H9 (cell line): ENCODE measurements at regions not wholly inside any gene's neighbourhood (a gene's known extent, or its start where the extent isn't known, plus 50 kb on each side); places are given as distances from the start of the nearest gene placed in this dataset.

ENCODE experiments used
- DNase-seq: peaks from one replicate; pipeline ENCODE4 v3.0.0-alpha.2; 2017
- H2AFZ ChIP-seq: one replicate; pipeline ENCODE4 v1.6.1; 2013; ENCODE audit warnings: mild to moderate bottlenecking, low read length, control low read depth, moderate library complexity
- H2AK5ac ChIP-seq: 2 replicates; pipeline ENCODE4 v1.6.1; 2013; ENCODE audit warnings: low read length, control low read depth, mixed read lengths; ENCODE audit not compliant: insufficient read length
- H2BK120ac ChIP-seq: one replicate; pipeline ENCODE4 v1.6.1; 2013; ENCODE audit warnings: low read depth, mild to moderate bottlenecking, low read length, control low read depth, inconsistent platforms; ENCODE audit not compliant: poor library complexity, severe bottlenecking
- H2BK12ac ChIP-seq: 2 replicates; pipeline ENCODE4 v1.6.1; 2013; ENCODE audit warnings: low read length, control low read depth, mixed read lengths, low read depth; ENCODE audit not compliant: insufficient read length
- H2BK15ac ChIP-seq: 2 replicates; pipeline ENCODE4 v1.6.1; 2013; ENCODE audit warnings: low read depth, low read length, control low read depth
- H2BK20ac ChIP-seq: one replicate; pipeline ENCODE4 v1.6.1; 2013; ENCODE audit warnings: low read depth, mild to moderate bottlenecking, low read length, control low read depth, inconsistent platforms; ENCODE audit not compliant: poor library complexity, severe bottlenecking
- H2BK5ac ChIP-seq: 2 replicates; pipeline ENCODE4 v1.6.1; 2013; ENCODE audit warnings: low read length, control low read depth, mixed read lengths; ENCODE audit not compliant: insufficient read length
- H3K14ac ChIP-seq: 2 replicates; pipeline ENCODE4 v1.6.1; 2013; ENCODE audit warnings: low read length, control low read depth; ENCODE audit not compliant: insufficient read depth
- H3K18ac ChIP-seq: 2 replicates; pipeline ENCODE4 v1.6.1; 2013; ENCODE audit warnings: low read depth, mild to moderate bottlenecking, mixed read lengths, low read length, control low read depth; ENCODE audit not compliant: insufficient read length
- H3K23ac ChIP-seq: 2 replicates; pipeline ENCODE4 v1.6.1; 2013; ENCODE audit warnings: low read length, control low read depth, mixed read lengths, low read depth; ENCODE audit not compliant: insufficient read length
- H3K23me2 ChIP-seq: 2 replicates; pipeline ENCODE4 v1.6.1; 2013; ENCODE audit warnings: low read depth, mild to moderate bottlenecking, mixed read lengths, low read length, control low read depth; ENCODE audit not compliant: insufficient read length, poor library complexity, severe bottlenecking
- H3K27ac ChIP-seq: 2 replicates; pipeline ENCODE4 v1.5.1; 2013; ENCODE audit warnings: low read length, control low read depth, mixed read lengths, low read depth; ENCODE audit not compliant: insufficient read length
- H3K27me3 ChIP-seq: 2 replicates; pipeline ENCODE4 v1.6.1; 2013; ENCODE audit warnings: low read length, control low read depth, inconsistent platforms; ENCODE audit not compliant: insufficient read depth
- H3K4ac ChIP-seq: 2 replicates; pipeline ENCODE4 v1.6.1; 2013; ENCODE audit warnings: low read depth, mild to moderate bottlenecking, control low read depth, inconsistent platforms, low read length, moderate library complexity
- H3K4me1 ChIP-seq: 2 replicates; pipeline ENCODE4 v1.6.1; 2013; ENCODE audit warnings: low read length, control low read depth, inconsistent platforms; ENCODE audit not compliant: insufficient read depth
- H3K4me2 ChIP-seq: 2 replicates; pipeline ENCODE4 v1.6.1; 2013; ENCODE audit warnings: low read length, control low read depth, mixed read lengths; ENCODE audit not compliant: insufficient read length, insufficient read depth
- H3K56ac ChIP-seq: 2 replicates; pipeline ENCODE4 v1.6.1; 2013; ENCODE audit warnings: low read depth, mild to moderate bottlenecking, mixed read lengths, low read length, control low read depth; ENCODE audit not compliant: insufficient read length
- H3K79me1 ChIP-seq: 2 replicates; pipeline ENCODE4 v1.6.1; 2013; ENCODE audit warnings: low read depth, mild to moderate bottlenecking, moderate library complexity, low read length, control low read depth, inconsistent platforms; ENCODE audit not compliant: insufficient read depth, poor library complexity, severe bottlenecking
- H3K79me2 ChIP-seq: 2 replicates; pipeline ENCODE4 v1.6.1; 2013; ENCODE audit warnings: low read length, control low read depth, inconsistent platforms; ENCODE audit not compliant: insufficient read depth
- H3K9ac ChIP-seq: 2 replicates; pipeline ENCODE4 v1.6.1; 2013; ENCODE audit warnings: low read length, control low read depth, mixed read lengths; ENCODE audit not compliant: insufficient read length; ENCODE audit errors: extremely low read depth
- H3K9me3 ChIP-seq: one replicate; pipeline ENCODE4 v1.6.1; 2013; ENCODE audit warnings: low read depth, low read length, inconsistent platforms; ENCODE audit not compliant: control insufficient read depth
- H3T11ph ChIP-seq: one replicate; pipeline ENCODE4 v1.6.1; 2013; ENCODE audit warnings: mild to moderate bottlenecking, low read length, control low read depth, inconsistent platforms
- H4K20me1 ChIP-seq: one replicate; pipeline ENCODE4 v1.6.1; 2013; ENCODE audit not compliant: control insufficient read depth, insufficient read length, insufficient read depth
- H4K5ac ChIP-seq: 2 replicates; pipeline ENCODE4 v1.6.1; 2013; ENCODE audit warnings: low read depth, mild to moderate bottlenecking, mixed read lengths, low read length, control low read depth; ENCODE audit not compliant: insufficient read length
- H4K8ac ChIP-seq: replicated peaks from 2 replicates; pipeline ENCODE4 v1.6.1; 2013; ENCODE audit warnings: low read length, control low read depth, mixed read lengths, low read depth; ENCODE audit not compliant: insufficient read length
- H4K91ac ChIP-seq: 2 replicates; pipeline ENCODE4 v1.6.1; 2013; ENCODE audit warnings: low read depth, mild to moderate bottlenecking, moderate library complexity, mixed read lengths, low read length, control low read depth; ENCODE audit not compliant: insufficient read length
- H3K27ac Mint-ChIP-seq, 3 experiments: 2 replicates in 2 of 3; 3 replicates in 1 of 3; pipeline ENCODE4 v1.8.0; 2020 to 2021; ENCODE audit warnings: mixed read lengths in 3 of 3, mild to moderate bottlenecking in 1 of 3, moderate library complexity in 1 of 3
- H3K27me3 Mint-ChIP-seq: 2 replicates; pipeline ENCODE4 v1.8.0; 2021; ENCODE audit warnings: low read depth, mild to moderate bottlenecking, moderate library complexity, mixed read lengths
- H3K36me3 Mint-ChIP-seq, 3 experiments: 2 replicates in 2 of 3; 3 replicates in 1 of 3; pipeline ENCODE4 v1.8.0; 2020 to 2021; ENCODE audit warnings: low read depth in 3 of 3, mixed read lengths in 3 of 3; ENCODE audit not compliant: insufficient read depth in 1 of 3
- H3K4me1 Mint-ChIP-seq, 2 experiments: 2 replicates each; pipeline ENCODE4 v1.8.0; 2020; ENCODE audit warnings: mixed read lengths in 2 of 2
- H3K4me3 Mint-ChIP-seq, 2 experiments: 2 replicates in 1 of 2; 3 replicates in 1 of 2; pipeline ENCODE4 v1.8.0; 2020 to 2021; ENCODE audit warnings: mild to moderate bottlenecking in 2 of 2, mixed read lengths in 2 of 2, moderate library complexity in 1 of 2
- H3K9me3 Mint-ChIP-seq, 2 experiments: 2 replicates in 1 of 2; 3 replicates in 1 of 2; pipeline ENCODE4 v1.8.0; 2020; ENCODE audit warnings: mild to moderate bottlenecking in 2 of 2, mixed read lengths in 2 of 2, moderate library complexity in 1 of 2
- WGBS: extraction: QIAGEN DNeasy Blood & Tissue Kit; methylation state at CpG from one replicate; pipeline ENCODE4 v1.1.7; 2013; ENCODE audit warnings: missing lambda C conversion rate, low lambda C conversion rate, mixed read lengths; ENCODE audit not compliant: insufficient read length; ENCODE audit errors: extremely low coverage; 5-methylcytosine and 5-hydroxymethylcytosine counted together
- TF ChIP-seq, protein P1 (sequence below): fragments of 200-600 bp; sonication (generic); conservative IDR thresholded peaks from 3 replicates; pipeline ENCODE4 v1.8.0; 2021; ENCODE audit warnings: antibody characterized with exemption, mild to moderate bottlenecking

DNA sequence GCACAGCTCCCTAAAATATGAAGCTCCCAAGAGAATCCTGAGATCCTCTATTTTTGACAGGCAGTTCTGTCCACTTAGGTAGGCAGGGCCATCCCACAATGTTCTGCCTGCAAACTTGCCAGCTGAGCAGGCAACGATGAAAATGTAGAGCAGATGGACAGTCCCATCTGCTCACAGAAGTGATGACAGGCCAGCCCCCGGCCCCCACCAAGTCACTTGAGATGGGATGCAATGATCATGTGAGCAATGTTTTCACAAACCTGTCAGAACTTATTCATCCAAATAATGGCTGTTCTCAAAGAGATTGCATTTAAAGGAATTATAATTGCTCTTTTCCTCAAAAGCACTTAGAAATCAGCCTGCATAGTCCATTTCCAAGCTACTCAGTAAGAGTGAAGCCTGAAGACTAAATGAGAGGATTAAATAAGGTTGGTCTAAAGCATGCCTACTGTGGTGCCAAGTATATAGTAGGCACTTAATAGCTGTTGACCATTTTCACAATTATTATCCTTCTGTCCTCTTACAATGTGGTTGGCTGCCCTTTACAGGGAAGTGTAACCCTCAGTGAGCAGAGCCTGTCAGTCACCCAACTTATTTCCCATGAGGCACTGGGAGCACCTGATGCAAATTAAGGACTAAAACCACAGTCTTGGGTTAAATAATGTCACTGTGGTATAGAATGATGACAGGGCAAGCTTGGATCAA is 301.2 kb downstream of the FGFR2 start:
- Histone ChIP-seq H2BK15ac (no peak overlapping the region), H4K5ac (no peak overlapping the region), H3K23me2 (no peaks in the 10 kb centered on the region), H3K14ac (no peak overlapping the region), H3K56ac (no peak overlapping the region), H2BK20ac (no peak overlapping the region), H2BK120ac (no peak overlapping the region), H4K20me1 (no peaks in the 10 kb centered on the region), H3K4me1 (no peaks in the 10 kb centered on the region), H3K4ac (no peak overlapping the region), H2BK5ac (no peak overlapping the region), H3K27ac (no peak overlapping the region), H3K4me2 (no peak overlapping the region), H3K9ac (no peak overlapping the region), H3T11ph (no peak overlapping the region), H3K18ac (no peak overlapping the region), H4K8ac (no peak overlapping the region), H3K27me3 (no peaks in the 10 kb centered on the region; the same call in 1 of the 2 replicates), H2AFZ (no peak overlapping the region), H4K91ac (no peak overlapping the region), H2AK5ac (no peak overlapping the region), H3K79me2 (no peaks in the 10 kb centered on the region), H2BK12ac (no peak overlapping the region), H3K9me3 (no peaks in the 10 kb centered on the region), H3K79me1 (no peaks in the 10 kb centered on the region), H3K23ac (no peak overlapping the region)
- WGBS: no CpG with 5 or more reads among the region's 2 CpGs
- TF ChIP-seq, protein P1, sequence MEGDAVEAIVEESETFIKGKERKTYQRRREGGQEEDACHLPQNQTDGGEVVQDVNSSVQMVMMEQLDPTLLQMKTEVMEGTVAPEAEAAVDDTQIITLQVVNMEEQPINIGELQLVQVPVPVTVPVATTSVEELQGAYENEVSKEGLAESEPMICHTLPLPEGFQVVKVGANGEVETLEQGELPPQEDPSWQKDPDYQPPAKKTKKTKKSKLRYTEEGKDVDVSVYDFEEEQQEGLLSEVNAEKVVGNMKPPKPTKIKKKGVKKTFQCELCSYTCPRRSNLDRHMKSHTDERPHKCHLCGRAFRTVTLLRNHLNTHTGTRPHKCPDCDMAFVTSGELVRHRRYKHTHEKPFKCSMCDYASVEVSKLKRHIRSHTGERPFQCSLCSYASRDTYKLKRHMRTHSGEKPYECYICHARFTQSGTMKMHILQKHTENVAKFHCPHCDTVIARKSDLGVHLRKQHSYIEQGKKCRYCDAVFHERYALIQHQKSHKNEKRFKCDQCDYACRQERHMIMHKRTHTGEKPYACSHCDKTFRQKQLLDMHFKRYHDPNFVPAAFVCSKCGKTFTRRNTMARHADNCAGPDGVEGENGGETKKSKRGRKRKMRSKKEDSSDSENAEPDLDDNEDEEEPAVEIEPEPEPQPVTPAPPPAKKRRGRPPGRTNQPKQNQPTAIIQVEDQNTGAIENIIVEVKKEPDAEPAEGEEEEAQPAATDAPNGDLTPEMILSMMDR: no peak
- no peak for DNase-seq
- Mint-ChIP-seq H3K4me3 (no peak overlapping the region), H3K4me1 (peaks cover 2 to 3% of the 10 kb centered on the region in 2 experiments; a peak in 3 of 4 replicates), H3K27ac (no peak overlapping the region), H3K36me3 (peaks cover 0 to 9% (median 0%) of the 10 kb centered on the region in 3 experiments; a peak in 3 of 7 replicates), H3K9me3 (peaks cover 2% of the 10 kb centered on the region in 2 experiments; a peak in 4 of 5 replicates), H3K27me3 (peaks cover 3% of the 10 kb centered on the region; the same call in 1 of the 2 replicates)
